ENCODE measurements at regions not wholly inside any gene's neighbourhood (a gene's known extent, or its start where the extent isn't known, plus 50 kb on each side); places are given as distances from the start of the nearest gene placed in this dataset.

DNA sequence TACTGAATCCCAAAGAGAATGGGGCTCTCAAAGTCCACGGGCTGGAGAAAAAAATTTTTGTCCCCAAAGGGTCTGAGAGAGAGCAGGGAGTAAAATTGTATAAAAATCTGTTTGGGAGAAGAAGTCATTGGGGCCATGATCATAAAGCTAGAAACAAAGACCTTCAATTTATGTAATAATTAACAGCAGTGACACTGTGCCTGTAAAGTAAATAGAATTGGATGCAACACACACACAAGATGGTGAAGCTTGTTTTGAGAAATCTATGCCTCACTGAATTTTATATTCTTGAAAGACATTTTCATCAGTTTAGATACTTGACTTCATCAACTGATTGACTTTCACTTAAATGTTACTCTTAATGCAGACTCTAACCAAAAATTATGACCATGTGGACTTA, 600.5 kb upstream of the ADAMTS5 start:
- H4K20me1 ChIP-seq (ENCODE audit: control insufficient read depth, insufficient read depth, low read depth, low read length): no peaks in the 10 kb centered on the region
- no peaks in the 10 kb centered on the region for H3K79me2 ChIP-seq (ENCODE audit: control insufficient read depth, low read length)
- no peaks in the 10 kb centered on the region for H3K27me3 ChIP-seq (ENCODE audit: control insufficient read depth, low read length)
- H3K4me3 ChIP-seq (ENCODE audit: low read length): no peak overlapping the region
- no peak overlapping the region for H3K27ac ChIP-seq (ENCODE audit: low read depth, low read length)
- H3K9me3 ChIP-seq (ENCODE audit: control insufficient read depth, insufficient read depth, low read length): no peaks in the 10 kb centered on the region
- no peak overlapping the region for H3K4me2 ChIP-seq (ENCODE audit: low read length)
- H3K9me2 ChIP-seq (replicated peaks; ENCODE audit: control insufficient read depth, low read length): no peaks in the 10 kb centered on the region
- H3F3A ChIP-seq (ENCODE audit: control insufficient read depth, insufficient read depth): no peaks in the 10 kb centered on the region
- TF ChIP-seq EZH2phosphoT487 (IDR thresholded peaks at IDR 0.05; ENCODE audit: borderline replicate concordance, low read length): no peak
- TF ChIP-seq, protein P1, sequence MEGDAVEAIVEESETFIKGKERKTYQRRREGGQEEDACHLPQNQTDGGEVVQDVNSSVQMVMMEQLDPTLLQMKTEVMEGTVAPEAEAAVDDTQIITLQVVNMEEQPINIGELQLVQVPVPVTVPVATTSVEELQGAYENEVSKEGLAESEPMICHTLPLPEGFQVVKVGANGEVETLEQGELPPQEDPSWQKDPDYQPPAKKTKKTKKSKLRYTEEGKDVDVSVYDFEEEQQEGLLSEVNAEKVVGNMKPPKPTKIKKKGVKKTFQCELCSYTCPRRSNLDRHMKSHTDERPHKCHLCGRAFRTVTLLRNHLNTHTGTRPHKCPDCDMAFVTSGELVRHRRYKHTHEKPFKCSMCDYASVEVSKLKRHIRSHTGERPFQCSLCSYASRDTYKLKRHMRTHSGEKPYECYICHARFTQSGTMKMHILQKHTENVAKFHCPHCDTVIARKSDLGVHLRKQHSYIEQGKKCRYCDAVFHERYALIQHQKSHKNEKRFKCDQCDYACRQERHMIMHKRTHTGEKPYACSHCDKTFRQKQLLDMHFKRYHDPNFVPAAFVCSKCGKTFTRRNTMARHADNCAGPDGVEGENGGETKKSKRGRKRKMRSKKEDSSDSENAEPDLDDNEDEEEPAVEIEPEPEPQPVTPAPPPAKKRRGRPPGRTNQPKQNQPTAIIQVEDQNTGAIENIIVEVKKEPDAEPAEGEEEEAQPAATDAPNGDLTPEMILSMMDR (IDR thresholded peaks at IDR 0.05; ENCODE audit: low read depth, low read length, poor library complexity, severe bottlenecking): no peak
- no peaks in the 10 kb centered on the region for H3K36me3 ChIP-seq (ENCODE audit: control insufficient read depth, low read length)
- H3K4me1 ChIP-seq (ENCODE audit: control insufficient read depth, low read length): no peaks in the 10 kb centered on the region

DNA sequence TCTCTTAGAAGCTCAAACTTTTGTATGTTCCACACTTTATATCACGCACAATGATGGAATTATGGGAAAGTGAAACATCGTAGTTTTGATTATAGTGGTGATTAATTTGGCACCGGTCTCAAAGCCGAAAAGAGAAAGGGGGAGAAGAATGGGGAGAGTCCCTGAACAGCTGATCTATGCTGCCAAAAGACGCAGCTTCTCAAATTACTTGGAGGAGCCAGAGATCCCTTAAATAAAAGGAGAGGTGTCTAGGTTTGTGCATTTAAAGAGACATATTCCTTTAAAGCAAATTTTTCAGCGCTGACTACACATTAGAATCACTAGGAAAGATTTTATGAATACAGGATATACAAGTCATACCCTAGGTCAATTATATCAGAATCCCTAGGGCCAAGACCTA, 599.6 kb upstream of the ADAMTS5 start:
- Histone ChIP-seq H3K4me1 (ENCODE audit: control insufficient read depth, low read length) (no peaks in the 10 kb centered on the region), H4K20me1 (ENCODE audit: control insufficient read depth, insufficient read depth, low read depth, low read length) (no peaks in the 10 kb centered on the region), H3K79me2 (ENCODE audit: control insufficient read depth, low read length) (no peaks in the 10 kb centered on the region), H3K36me3 (ENCODE audit: control insufficient read depth, low read length) (no peaks in the 10 kb centered on the region), H3K4me3 (ENCODE audit: low read length) (no peak overlapping the region), H3K9me3 (ENCODE audit: control insufficient read depth, insufficient read depth, low read length) (no peaks in the 10 kb centered on the region), H3K27ac (ENCODE audit: low read depth, low read length) (no peak overlapping the region), H3K4me2 (ENCODE audit: low read length) (no peak overlapping the region), H3K27me3 (ENCODE audit: control insufficient read depth, low read length) (no peaks in the 10 kb centered on the region), H3K9me2 (replicated peaks; ENCODE audit: control insufficient read depth, low read length) (no peaks in the 10 kb centered on the region), H3F3A (ENCODE audit: control insufficient read depth, insufficient read depth) (no peaks in the 10 kb centered on the region)
- TF ChIP-seq EZH2phosphoT487 (IDR thresholded peaks at IDR 0.05; ENCODE audit: borderline replicate concordance, low read length): no peak
- TF ChIP-seq, protein P1 (IDR thresholded peaks at IDR 0.05; ENCODE audit: low read depth, low read length, poor library complexity, severe bottlenecking): no peak

GRCh38 chr21:27565364-27565763, 598.5 kb upstream of the ADAMTS5 start:
- no peaks in the 10 kb centered on the region for H3K79me2 ChIP-seq (ENCODE audit: control insufficient read depth, low read length)
- no peak overlapping the region for H3K4me2 ChIP-seq (ENCODE audit: low read length)
- no peaks in the 10 kb centered on the region for H4K20me1 ChIP-seq (ENCODE audit: control insufficient read depth, insufficient read depth, low read depth, low read length)
- no peak overlapping the region for H3K27ac ChIP-seq (ENCODE audit: low read depth, low read length)
- H3K36me3 ChIP-seq (ENCODE audit: control insufficient read depth, low read length): no peaks in the 10 kb centered on the region
- H3K27me3 ChIP-seq (ENCODE audit: control insufficient read depth, low read length): no peaks in the 10 kb centered on the region
- H3K4me1 ChIP-seq (ENCODE audit: control insufficient read depth, low read length): no peaks in the 10 kb centered on the region
- no peaks in the 10 kb centered on the region for H3K9me2 ChIP-seq (replicated peaks; ENCODE audit: control insufficient read depth, low read length)
- TF ChIP-seq, protein P1 (IDR thresholded peaks at IDR 0.05; ENCODE audit: low read depth, low read length, poor library complexity, severe bottlenecking): no peak
- no peak for TF ChIP-seq EZH2phosphoT487 (IDR thresholded peaks at IDR 0.05; ENCODE audit: borderline replicate concordance, low read length)
- no peaks in the 10 kb centered on the region for H3F3A ChIP-seq (ENCODE audit: control insufficient read depth, insufficient read depth)
- no peak overlapping the region for H3K4me3 ChIP-seq (ENCODE audit: low read length)
- H3K9me3 ChIP-seq (ENCODE audit: control insufficient read depth, insufficient read depth, low read length): no peaks in the 10 kb centered on the region
